MM.1S (cell line): ENCODE measurements at regions not wholly inside any gene's neighbourhood (a gene's known extent, or its start where the extent isn't known, plus 50 kb on each side); places are given as distances from the start of the nearest gene placed in this dataset.

Experiments
- DNase-seq: peaks from one replicate; pipeline ENCODE4 v3.0.0-alpha.2; 2015
- H2AFZ ChIP-seq: fragments of 300-600 bp; sonication (generic); 2 replicates; pipeline ENCODE4 v1.6.0; 2016; ENCODE audit warnings: antibody characterized with exemption, low read length
- H3F3A ChIP-seq: fragments of 300-600 bp; sonication (generic); 2 replicates; pipeline ENCODE4 v1.6.1; 2016; ENCODE audit warnings: mild to moderate bottlenecking, antibody characterized with exemption, low read length, moderate library complexity, mixed read lengths; ENCODE audit not compliant: insufficient read depth
- H3K27ac ChIP-seq: fragments of 300-600 bp; sonication (generic); 2 replicates; pipeline ENCODE4 v1.5.1; 2016; ENCODE audit warnings: mild to moderate bottlenecking, low read length
- H3K27me3 ChIP-seq: fragments of 300-600 bp; sonication (generic); replicated peaks from 2 replicates; pipeline ENCODE4 v1.6.0; 2016; ENCODE audit warnings: low read length; ENCODE audit not compliant: insufficient read depth
- H3K36me3 ChIP-seq: fragments of 300-600 bp; sonication (generic); replicated peaks from 2 replicates; pipeline ENCODE4 v1.6.1; 2016; ENCODE audit warnings: mild to moderate bottlenecking, low read length, mixed read lengths; ENCODE audit not compliant: insufficient read depth
- H3K4me1 ChIP-seq: fragments of 300-600 bp; sonication (generic); 2 replicates; pipeline ENCODE4 v1.6.1; 2016; ENCODE audit warnings: low read length, mixed read lengths
- H3K4me2 ChIP-seq: fragments of 300-600 bp; sonication (generic); 2 replicates; pipeline ENCODE4 v1.6.0; 2016; ENCODE audit warnings: low read depth, low read length
- H3K4me3 ChIP-seq: fragments of 300-600 bp; sonication (generic); 2 replicates; pipeline ENCODE4 v1.5.1; 2016; ENCODE audit warnings: low read length, mixed read lengths
- H3K79me2 ChIP-seq: fragments of 300-600 bp; sonication (generic); 2 replicates; pipeline ENCODE4 v1.6.1; 2016; ENCODE audit warnings: mixed run types, low read length, mixed read lengths
- H3K9ac ChIP-seq: fragments of 300-600 bp; sonication (generic); 2 replicates; pipeline ENCODE4 v1.6.1; 2016; ENCODE audit warnings: low read length, mixed read lengths
- H3K9me2 ChIP-seq: fragments of 300-600 bp; sonication (generic); replicated peaks from 2 replicates; pipeline ENCODE4 v1.6.1; 2016; ENCODE audit warnings: mild to moderate bottlenecking, low read length, mixed read lengths; ENCODE audit not compliant: insufficient read depth
- H3K9me3 ChIP-seq: fragments of 300-600 bp; sonication (generic); replicated peaks from 2 replicates; pipeline ENCODE4 v1.6.1; 2016; ENCODE audit warnings: mild to moderate bottlenecking, low read length, mixed read lengths; ENCODE audit not compliant: insufficient read depth
- H4K20me1 ChIP-seq: fragments of 300-600 bp; sonication (generic); 2 replicates; pipeline ENCODE4 v1.6.1; 2016; ENCODE audit warnings: mild to moderate bottlenecking, low read length, moderate library complexity, mixed read lengths; ENCODE audit not compliant: insufficient read depth
- CTCF ChIP-seq: fragments of 300-600 bp; sonication (generic); IDR thresholded peaks from 2 replicates; pipeline ENCODE4 v1.5.1; 2016; ENCODE audit warnings: antibody characterized with exemption, low read length, mixed read lengths
- EZH2 ChIP-seq: fragments of 300-600 bp; sonication (generic); optimal IDR thresholded peaks from 2 replicates; pipeline ENCODE3; 2017; ENCODE audit warnings: low read depth, mild to moderate bottlenecking, antibody characterized with exemption, low read length, mixed read lengths
- EZH2phosphoT487 ChIP-seq: fragments of 300-600 bp; sonication (generic); IDR thresholded peaks from 2 replicates; pipeline ENCODE4 v1.6.1; 2018; ENCODE audit warnings: antibody characterized with exemption, low read length

- H3K36me3 ChIP-seq = no peaks in the 10 kb centered on the region
- TF ChIP-seq CTCF = no peak
- no peak for TF ChIP-seq EZH2
- no peak for TF ChIP-seq EZH2phosphoT487
- no peaks in the 10 kb centered on the region for H3K79me2 ChIP-seq
- no peaks in the 10 kb centered on the region for H3K27me3 ChIP-seq
- no peak overlapping the region for H3K9ac ChIP-seq
- no peaks in the 10 kb centered on the region for H3K4me1 ChIP-seq
- no peaks in the 10 kb centered on the region for H3K9me2 ChIP-seq
- H3F3A ChIP-seq = no peaks in the 10 kb centered on the region
- DNase-seq = no peak
- H2AFZ ChIP-seq = no peak overlapping the region
- H3K9me3 ChIP-seq = no peaks in the 10 kb centered on the region
- no peak overlapping the region for H3K4me2 ChIP-seq
- no peaks in the 10 kb centered on the region for H4K20me1 ChIP-seq
- no peak overlapping the region for H3K27ac ChIP-seq
- no peak overlapping the region for H3K4me3 ChIP-seq
Observed at GRCh38 chr11:109036011-109036410, 371.1 kb downstream of the DDX10 start.

- no peak for TF ChIP-seq CTCF
- TF ChIP-seq EZH2phosphoT487 = no peak
- no peak for TF ChIP-seq EZH2
- no peaks in the 10 kb centered on the region for H4K20me1 ChIP-seq
- no peak overlapping the region for H3K9ac ChIP-seq
- H3K79me2 ChIP-seq = no peaks in the 10 kb centered on the region
- H3K27me3 ChIP-seq = no peaks in the 10 kb centered on the region
- no peak overlapping the region for H3K4me2 ChIP-seq
- no peaks in the 10 kb centered on the region for H3K9me2 ChIP-seq
- no peaks in the 10 kb centered on the region for H3F3A ChIP-seq
- no peak for DNase-seq
- H3K36me3 ChIP-seq = no peaks in the 10 kb centered on the region
- H2AFZ ChIP-seq = no peak overlapping the region
- no peak overlapping the region for H3K4me3 ChIP-seq
- no peaks in the 10 kb centered on the region for H3K9me3 ChIP-seq
- H3K4me1 ChIP-seq = peaks cover 2% of the 10 kb centered on the region; the same call in 1 of the 2 replicates
- H3K27ac ChIP-seq = no peak overlapping the region
Observed at GRCh38 chr11:109037856-109038780, 373.2 kb downstream of the DDX10 start.

DNA sequence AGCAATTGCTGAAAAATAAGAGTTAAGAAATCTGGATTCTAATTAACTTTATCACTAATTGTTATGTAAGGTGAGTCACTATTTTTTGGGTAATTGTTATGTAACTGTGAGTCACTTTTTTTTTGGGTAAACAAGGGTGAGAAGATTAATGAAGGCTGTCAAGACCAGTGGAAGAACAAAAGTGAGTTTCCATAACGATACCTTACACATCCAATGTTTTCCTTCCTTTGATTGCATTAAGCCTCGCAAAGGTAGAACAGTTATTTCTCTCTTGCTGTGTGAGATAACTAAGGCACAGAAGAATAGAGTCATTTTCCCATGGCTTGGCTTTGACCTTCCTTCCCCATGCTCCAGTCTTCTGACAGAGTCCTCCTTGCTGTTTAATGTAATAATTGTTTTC, 374.7 kb downstream of the DDX10 start:
- TF ChIP-seq EZH2phosphoT487 (no peak), EZH2 (no peak), CTCF (no peak)
- Histone ChIP-seq H3K27ac (no peak overlapping the region), H3K4me2 (no peak overlapping the region), H3K9me2 (no peaks in the 10 kb centered on the region), H3K9ac (no peak overlapping the region), H3K79me2 (no peaks in the 10 kb centered on the region), H2AFZ (no peak overlapping the region), H3F3A (peaks cover 4% of the 10 kb centered on the region; the same call in 1 of the 2 replicates), H3K9me3 (no peaks in the 10 kb centered on the region), H3K4me3 (no peak overlapping the region), H3K36me3 (no peaks in the 10 kb centered on the region), H3K4me1 (peaks cover 14% of the 10 kb centered on the region), H3K27me3 (no peaks in the 10 kb centered on the region), H4K20me1 (no peaks in the 10 kb centered on the region)
- no peak for DNase-seq
